ENCODE measurements at regions not wholly inside any gene's neighbourhood (a gene's known extent, or its start where the extent isn't known, plus 50 kb on each side); places are given as distances from the start of the nearest gene placed in this dataset.

GRCh38 chr9:89849096-89849495 is 244.3 kb downstream of the GADD45G start:
- H3K79me2 ChIP-seq: no peaks in the 10 kb centered on the region
- H3K27ac ChIP-seq: no peak overlapping the region
- no peaks in the 10 kb centered on the region for H3K9me2 ChIP-seq (replicated peaks; ENCODE audit: insufficient read depth)
- TF ChIP-seq CTCF (IDR thresholded peaks at IDR 0.05; ENCODE audit: poor library complexity) (no peak), EZH2phosphoT487 (IDR thresholded peaks at IDR 0.05; ENCODE audit: low read depth, severe bottlenecking, unreplicated experiment) (no peak), EZH2 (IDR thresholded peaks at IDR 0.05; ENCODE audit: borderline replicate concordance) (no peak)
- no peak overlapping the region for H2AFZ ChIP-seq
- no peaks in the 10 kb centered on the region for H4K20me1 ChIP-seq (ENCODE audit: insufficient read depth, poor library complexity, severe bottlenecking)
- no peaks in the 10 kb centered on the region for H3K36me3 ChIP-seq (replicated peaks; ENCODE audit: insufficient read depth, low read depth)
- peaks cover 9% of the 10 kb centered on the region for H3K4me1 ChIP-seq (ENCODE audit: insufficient read depth)
- H3K9me3 ChIP-seq (ENCODE audit: low read depth): no peaks in the 10 kb centered on the region
- WGBS (ENCODE audit: low lambda C conversion rate, missing lambda C conversion rate): 95% methylated on average over 5 of the region's 5 CpGs
- DNase-seq (ENCODE audit: low spot score): no peak
- H3K4me2 ChIP-seq: no peak overlapping the region
- H3K4me3 ChIP-seq: no peak overlapping the region
- H3K27me3 ChIP-seq: no peaks in the 10 kb centered on the region

- H3K4me1 ChIP-seq (ENCODE audit: insufficient read depth): peaks cover 9% of the 10 kb centered on the region
- H3K9me2 ChIP-seq (replicated peaks; ENCODE audit: insufficient read depth): no peaks in the 10 kb centered on the region
- H3K27me3 ChIP-seq: no peaks in the 10 kb centered on the region
- H3K4me2 ChIP-seq: no peak overlapping the region
- no peak overlapping the region for H3K27ac ChIP-seq
- DNase-seq (ENCODE audit: low spot score): no peak
- H3K79me2 ChIP-seq: no peaks in the 10 kb centered on the region
- H3K9me3 ChIP-seq (ENCODE audit: low read depth): no peaks in the 10 kb centered on the region
- H4K20me1 ChIP-seq (ENCODE audit: insufficient read depth, poor library complexity, severe bottlenecking): no peaks in the 10 kb centered on the region
- TF ChIP-seq EZH2 (IDR thresholded peaks at IDR 0.05; ENCODE audit: borderline replicate concordance): no peak
- no peak for TF ChIP-seq EZH2phosphoT487 (IDR thresholded peaks at IDR 0.05; ENCODE audit: low read depth, severe bottlenecking, unreplicated experiment)
- TF ChIP-seq CTCF (IDR thresholded peaks at IDR 0.05; ENCODE audit: poor library complexity): no peak
- 48% methylated on average over 3 of the region's 3 CpGs for WGBS (ENCODE audit: low lambda C conversion rate, missing lambda C conversion rate)
- H3K4me3 ChIP-seq: no peak overlapping the region
- no peaks in the 10 kb centered on the region for H3K36me3 ChIP-seq (replicated peaks; ENCODE audit: insufficient read depth, low read depth)
- no peak overlapping the region for H2AFZ ChIP-seq
Observed at GRCh38 chr9:89850153-89850552, 245.3 kb downstream of the GADD45G start.

DNA sequence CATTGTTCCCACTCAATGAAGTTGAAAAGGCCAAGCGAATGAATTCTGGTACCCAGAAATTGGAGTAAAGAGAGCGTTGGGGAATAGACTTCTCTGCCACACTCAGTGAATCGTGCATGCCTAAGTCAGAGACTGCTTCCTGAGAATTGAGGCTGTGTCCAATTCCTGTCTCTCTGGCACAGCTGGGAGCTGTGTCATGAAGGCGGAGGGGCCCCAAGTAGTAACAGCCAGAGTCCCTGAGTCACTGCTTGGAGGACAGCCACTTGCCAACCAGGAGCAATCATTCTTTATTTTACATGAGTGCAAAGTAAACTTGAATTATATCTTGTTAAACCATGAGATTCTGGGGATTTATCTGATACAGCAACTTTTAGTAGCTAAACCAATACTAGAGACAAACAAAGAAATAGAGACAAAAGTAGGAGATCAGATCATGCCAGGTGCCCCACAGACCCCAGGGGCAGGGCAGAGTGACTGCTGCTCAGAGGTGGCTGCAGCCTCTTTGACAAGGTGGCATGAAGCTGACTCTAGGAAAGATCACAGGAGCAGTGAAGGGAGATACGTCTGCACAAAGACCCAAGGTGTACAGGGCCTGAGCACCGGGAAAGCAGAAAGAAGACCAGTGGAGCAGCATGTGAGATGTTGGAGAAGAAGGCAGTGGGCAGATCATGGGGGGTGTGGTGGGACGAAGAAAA is 246.0 kb downstream of the GADD45G start:
- H3K27me3 ChIP-seq: no peaks in the 10 kb centered on the region
- H4K20me1 ChIP-seq (ENCODE audit: insufficient read depth, poor library complexity, severe bottlenecking): no peaks in the 10 kb centered on the region
- H3K4me1 ChIP-seq (ENCODE audit: insufficient read depth): peaks cover 9% of the 10 kb centered on the region
- H3K36me3 ChIP-seq (replicated peaks; ENCODE audit: insufficient read depth, low read depth): no peaks in the 10 kb centered on the region
- no peaks in the 10 kb centered on the region for H3K79me2 ChIP-seq
- H3K9me2 ChIP-seq (replicated peaks; ENCODE audit: insufficient read depth): no peaks in the 10 kb centered on the region
- no peak overlapping the region for H3K4me2 ChIP-seq
- no peak overlapping the region for H3K4me3 ChIP-seq
- no peak overlapping the region for H3K27ac ChIP-seq
- 80% methylated on average over 7 of the region's 7 CpGs for WGBS (ENCODE audit: low lambda C conversion rate, missing lambda C conversion rate)
- peak; percentile 46 for DNase-seq (ENCODE audit: low spot score)
- H3K9me3 ChIP-seq (ENCODE audit: low read depth): no peaks in the 10 kb centered on the region
- no peak overlapping the region for H2AFZ ChIP-seq
- TF ChIP-seq EZH2 (IDR thresholded peaks at IDR 0.05; ENCODE audit: borderline replicate concordance): no peak
- TF ChIP-seq EZH2phosphoT487 (IDR thresholded peaks at IDR 0.05; ENCODE audit: low read depth, severe bottlenecking, unreplicated experiment): no peak
- no peak for TF ChIP-seq CTCF (IDR thresholded peaks at IDR 0.05; ENCODE audit: poor library complexity)

Measured in hepatocyte (in vitro differentiated cells).